ENCODE measurements at regions not wholly inside any gene's neighbourhood (a gene's known extent, or its start where the extent isn't known, plus 50 kb on each side); places are given as distances from the start of the nearest gene placed in this dataset.
A peak's percentile ranks its signal among the peaks of the same experiment; 100 is the strongest.
"Not testable (repeated sequence)": the region's sequence is repeated elsewhere in the genome, so short reads cannot be mapped to it uniquely, and the experiment has no call there.

GRCh38 chr1:244154508-244154871 lies 103.4 kb downstream of the ZBTB18 start:
- H3K27ac ChIP-seq (ENCODE audit: low read depth in 1 of 2, low read length in 1 of 2): no peak overlapping the region
- no peaks in the 10 kb centered on the region for H3K9me3 ChIP-seq (ENCODE audit: control insufficient read depth in 4 of 4, insufficient read depth in 3 of 4, low read length in 3 of 4)
- H3K27me3 ChIP-seq (ENCODE audit: control insufficient read depth in 3 of 3, insufficient read depth in 3 of 3, low read length in 2 of 3): no peaks in the 10 kb centered on the region
- peak in 2 of 3 donors; percentile 50 to 55 for DNase-seq
- ATAC-seq (ENCODE audit: insufficient read depth, low FRiP score): no peak
- WGBS, 2 donors: 65 to 80% methylated on average over 5 of the region's 5 CpGs
- no peak overlapping the region for H3K4me3 ChIP-seq
- no peak for TF ChIP-seq CTCF (IDR thresholded peaks at IDR 0.05; ENCODE audit: control extremely low read depth, extremely low read depth)
- no peaks in the 10 kb centered on the region for H3K36me3 ChIP-seq (ENCODE audit: control insufficient read depth in 4 of 4, insufficient read depth in 4 of 4, low read length in 4 of 4)
- H3K4me1 ChIP-seq (ENCODE audit: control insufficient read depth in 5 of 5, insufficient read depth in 5 of 5, low read length in 5 of 5): peaks cover 0 to 7% (median 1%) of the 10 kb centered on the region in 5 donors
- H3K9ac ChIP-seq (ENCODE audit: insufficient read depth in 1 of 2, low read length in 2 of 2): no peak overlapping the region

- Histone ChIP-seq H3K4me3 (no peak overlapping the region), H3K27ac (ENCODE audit: low read depth in 1 of 2, low read length in 1 of 2) (no peak overlapping the region), H3K27me3 (ENCODE audit: control insufficient read depth in 3 of 3, insufficient read depth in 3 of 3, low read length in 2 of 3) (no peaks in the 10 kb centered on the region), H3K4me1 (ENCODE audit: control insufficient read depth in 5 of 5, insufficient read depth in 5 of 5, low read length in 5 of 5) (peaks cover 0 to 7% (median 1%) of the 10 kb centered on the region in 5 donors), H3K9me3 (ENCODE audit: control insufficient read depth in 4 of 4, insufficient read depth in 3 of 4, low read length in 3 of 4) (no peaks in the 10 kb centered on the region), H3K36me3 (ENCODE audit: control insufficient read depth in 4 of 4, insufficient read depth in 4 of 4, low read length in 4 of 4) (no peaks in the 10 kb centered on the region), H3K9ac (ENCODE audit: insufficient read depth in 1 of 2, low read length in 2 of 2) (no peak overlapping the region)
- no peak for TF ChIP-seq CTCF (IDR thresholded peaks at IDR 0.05; ENCODE audit: control extremely low read depth, extremely low read depth)
- ATAC-seq (ENCODE audit: insufficient read depth, low FRiP score) (no peak), DNase-seq (no peak)
- 88 to 90% methylated on average over 21 of the region's 21 CpGs for WGBS, 2 donors
Observed at GRCh38 chr1:244154872-244155531, 103.9 kb downstream of the ZBTB18 start.

- ATAC-seq (ENCODE audit: insufficient read depth, low FRiP score) (no peak), DNase-seq (no peak)
- TF ChIP-seq CTCF (IDR thresholded peaks at IDR 0.05; ENCODE audit: control extremely low read depth, extremely low read depth): no peak
- H3K27ac ChIP-seq (ENCODE audit: low read depth in 1 of 2, low read length in 1 of 2): no peak overlapping the region
- H3K4me3 ChIP-seq: no peak overlapping the region
- no peaks in the 10 kb centered on the region for H3K27me3 ChIP-seq (ENCODE audit: control insufficient read depth in 3 of 3, insufficient read depth in 3 of 3, low read length in 2 of 3)
- H3K9me3 ChIP-seq (ENCODE audit: control insufficient read depth in 4 of 4, insufficient read depth in 3 of 4, low read length in 3 of 4): no peaks in the 10 kb centered on the region
- 88 to 90% methylated on average over 11 of the region's 11 CpGs for WGBS, 2 donors
- peaks cover 0 to 7% (median 0%) of the 10 kb centered on the region in 5 donors for H3K4me1 ChIP-seq (ENCODE audit: control insufficient read depth in 5 of 5, insufficient read depth in 5 of 5, low read length in 5 of 5)
- H3K9ac ChIP-seq (ENCODE audit: insufficient read depth in 1 of 2, low read length in 2 of 2): no peak overlapping the region
- H3K36me3 ChIP-seq (ENCODE audit: control insufficient read depth in 4 of 4, insufficient read depth in 4 of 4, low read length in 4 of 4): no peaks in the 10 kb centered on the region
Observed at GRCh38 chr1:244155661-244156060, 104.6 kb downstream of the ZBTB18 start.

- not testable (repeated sequence) for H3K9ac ChIP-seq (ENCODE audit: insufficient read depth in 1 of 2, low read length in 2 of 2); H3K4me1 ChIP-seq (ENCODE audit: control insufficient read depth in 5 of 5, insufficient read depth in 5 of 5, low read length in 5 of 5); H3K27ac ChIP-seq (ENCODE audit: low read depth in 1 of 2, low read length in 1 of 2); ATAC-seq (ENCODE audit: insufficient read depth, low FRiP score); H3K4me3 ChIP-seq; H3K36me3 ChIP-seq (ENCODE audit: control insufficient read depth in 4 of 4, insufficient read depth in 4 of 4, low read length in 4 of 4); DNase-seq; H3K9me3 ChIP-seq (ENCODE audit: control insufficient read depth in 4 of 4, insufficient read depth in 3 of 4, low read length in 3 of 4); H3K27me3 ChIP-seq (ENCODE audit: control insufficient read depth in 3 of 3, insufficient read depth in 3 of 3, low read length in 2 of 3)
Observed at GRCh38 chr1:244156617-244157016, 105.5 kb downstream of the ZBTB18 start.

All from lung (tissue), 11 donors.